ENCODE measurements at regions not wholly inside any gene's neighbourhood (a gene's known extent, or its start where the extent isn't known, plus 50 kb on each side); places are given as distances from the start of the nearest gene placed in this dataset.

GRCh38 chr5:154540600-154540999 is 62.6 kb upstream of the HAND1 start:
- Histone ChIP-seq H4K20me1 (ENCODE audit: insufficient read depth) (no peaks in the 10 kb centered on the region), H2AFZ (ENCODE audit: low read depth, low read length, poor library complexity, severe bottlenecking) (no peak overlapping the region), H3K79me2 (ENCODE audit: insufficient read depth, low read length) (no peaks in the 10 kb centered on the region), H3K9me2 (ENCODE audit: insufficient read depth) (no peaks in the 10 kb centered on the region), H3K27ac (ENCODE audit: low read depth, low read length) (no peak overlapping the region), H3K4me1 (ENCODE audit: control insufficient read depth in 1 of 2, insufficient read depth in 2 of 2, low read length in 2 of 2) (no peaks in the 10 kb centered on the region), H3K4me3 (replicated peaks in 1 of 2; ENCODE audit: low read depth in 1 of 2, low read length in 2 of 2) (no peak overlapping the region), H3K27me3 (ENCODE audit: insufficient read depth, low read length) (0 out of 2 replicates have a peak, but pooled peaks cover 6% of the 10 kb centered on the region), H3K9me3 (ENCODE audit: control insufficient read depth in 1 of 2, insufficient read depth in 1 of 2, low read depth in 1 of 2, low read length in 2 of 2) (no peaks in the 10 kb centered on the region), H3K9ac (ENCODE audit: low read length) (no peak overlapping the region), H3K4me2 (ENCODE audit: low read length) (no peak overlapping the region), H3K36me3 (ENCODE audit: control insufficient read depth in 1 of 2, insufficient read depth in 2 of 2, low read length in 2 of 2) (no peaks in the 10 kb centered on the region)
- intact Hi-C loops (cut with micrococcal nuclease) = no loop called here
- ChIA-PET RAD21 (ENCODE audit: low non-redundant PET in 1 of 2, low total read pairs in 2 of 2, uncharacterized antibody in 2 of 2, unreplicated experiment in 2 of 2) (no interaction called here), CTCF (interaction anchor here (1.1 kb wide), 1 partner anchor 20 kb away, joined by 4 read pairs; no protein-coding TSS in a partner anchor), POLR2A (no interaction called here)
- TF ChIP-seq CTCF (IDR thresholded peaks at IDR 0.05 in 2 of 3, conservative IDR thresholded peaks at IDR 0.05 in 1 of 3; ENCODE audit: borderline replicate concordance in 1 of 3, insufficient read depth in 1 of 3, low read depth in 2 of 3, low read length in 2 of 3) (no peak), SRF (IDR thresholded peaks at IDR 0.05; ENCODE audit: low read depth) (no peak), YY1 (IDR thresholded peaks at IDR 0.05; ENCODE audit: extremely low read depth, insufficient replicate concordance, low read depth, low read length) (no peak), CEBPB (IDR thresholded peaks at IDR 0.05; ENCODE audit: low read depth) (no peak), ZBTB33 (IDR thresholded peaks at IDR 0.05; ENCODE audit: extremely low read depth, insufficient replicate concordance, low read length) (no peak), REST (IDR thresholded peaks at IDR 0.05; ENCODE audit: low read depth) (no peak), POLR2A (IDR thresholded peaks at IDR 0.05; ENCODE audit: borderline replicate concordance, extremely low read depth, insufficient read depth, insufficient read length) (no peak), SIN3A (IDR thresholded peaks at IDR 0.05; ENCODE audit: low read depth) (no peak), MAX (IDR thresholded peaks at IDR 0.05) (no peak), EZH2phosphoT487 (IDR thresholded peaks at IDR 0.05; ENCODE audit: borderline replicate concordance) (no peak), EGR1 (IDR thresholded peaks at IDR 0.05; ENCODE audit: low read depth) (no peak), EZH2 (IDR thresholded peaks at IDR 0.05) (no peak), POLR2AphosphoS5 (IDR thresholded peaks at IDR 0.05; ENCODE audit: low read depth, low read length) (no peak), SP1 (IDR thresholded peaks at IDR 0.05; ENCODE audit: low read depth) (no peak), RAD21 (IDR thresholded peaks at IDR 0.05; ENCODE audit: low read depth) (no peak), JUND (IDR thresholded peaks at IDR 0.05) (no peak), TCF7L2 (IDR thresholded peaks at IDR 0.05; ENCODE audit: borderline replicate concordance, extremely low read depth, insufficient read depth, insufficient read length) (no peak)
- ATAC-seq = no peak
- DNase-seq (ENCODE audit: low read depth, low spot score) = no peak
- BruUV-seq (replicated peaks) = no TSS peak
